ENCODE measurements at regions not wholly inside any gene's neighbourhood (a gene's known extent, or its start where the extent isn't known, plus 50 kb on each side); places are given as distances from the start of the nearest gene placed in this dataset.

DNA sequence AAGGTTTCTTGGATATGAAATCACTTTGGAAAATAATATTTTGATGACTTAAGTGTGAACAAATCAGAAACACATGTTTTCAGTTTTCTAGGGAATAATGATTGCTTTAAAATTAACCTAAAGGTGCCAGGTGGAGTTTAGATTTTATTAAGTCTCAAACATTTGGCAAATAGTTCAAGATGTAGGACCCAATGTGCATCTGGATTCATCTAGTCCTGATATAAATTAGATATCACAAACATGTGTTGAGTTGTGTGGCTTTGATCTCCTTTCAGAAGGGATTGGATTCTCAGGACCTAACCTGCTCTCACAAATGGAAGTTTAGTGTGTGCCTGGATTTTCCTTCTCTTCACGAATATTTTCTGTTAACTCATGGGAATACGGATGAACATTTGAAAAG, 291.4 kb upstream of the ISL1 start:
- H3K36me3 ChIP-seq (ENCODE audit: insufficient read depth, low read length) = no peaks in the 10 kb centered on the region
- no peaks in the 10 kb centered on the region for H3K4me1 ChIP-seq (ENCODE audit: insufficient read depth, low read length, poor library complexity, severe bottlenecking)
- no peaks in the 10 kb centered on the region for H4K20me1 ChIP-seq (ENCODE audit: insufficient read depth, low read length, poor library complexity, severe bottlenecking)
- no peaks in the 10 kb centered on the region for H3K27me3 ChIP-seq (ENCODE audit: insufficient read depth, low read length, poor library complexity, severe bottlenecking)
- TF ChIP-seq CTCF (conservative IDR thresholded peaks at IDR 0.05; ENCODE audit: low read length) (no peak), EZH2phosphoT487 (IDR thresholded peaks at IDR 0.05; ENCODE audit: borderline replicate concordance) (no peak)
- H3F3A ChIP-seq (ENCODE audit: low read depth) = no peaks in the 10 kb centered on the region
- no peaks in the 10 kb centered on the region for H3K79me2 ChIP-seq (ENCODE audit: insufficient read depth, low read length)
- no peak overlapping the region for H3K4me3 ChIP-seq (ENCODE audit: low read length, poor library complexity, severe bottlenecking)
- H3K9me3 ChIP-seq (ENCODE audit: insufficient read depth, low read depth, low read length) = no peaks in the 10 kb centered on the region
- no peak overlapping the region for H3K4me2 ChIP-seq (ENCODE audit: low read depth, low read length, poor library complexity, severe bottlenecking)
- no peaks in the 10 kb centered on the region for H3K9me2 ChIP-seq (replicated peaks; ENCODE audit: low read depth, low read length)
- no peak overlapping the region for H3K9ac ChIP-seq (ENCODE audit: low read depth, low read length, poor library complexity, severe bottlenecking)
- H2AFZ ChIP-seq (ENCODE audit: low read length) = no peak overlapping the region

DNA sequence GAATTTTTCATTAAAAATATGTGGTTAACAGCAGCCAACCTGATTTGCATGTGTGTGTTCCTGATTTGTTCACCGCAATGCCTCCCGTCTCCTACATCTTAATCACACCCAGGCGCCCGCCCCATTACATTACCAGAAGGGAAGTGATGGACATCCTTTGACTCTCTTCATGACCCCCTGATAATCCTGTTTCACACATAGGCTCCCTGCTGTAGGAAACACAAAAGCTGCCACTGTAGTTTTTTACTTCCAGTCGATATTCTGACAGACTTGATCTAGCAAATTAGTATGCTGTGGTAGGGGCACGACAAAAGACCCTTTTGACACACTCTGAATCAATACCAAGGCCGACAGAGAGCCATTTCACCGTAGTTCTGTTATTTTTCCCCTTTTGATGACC, 287.8 kb upstream of the ISL1 start:
- H4K20me1 ChIP-seq (ENCODE audit: insufficient read depth, low read length, poor library complexity, severe bottlenecking) = no peaks in the 10 kb centered on the region
- TF ChIP-seq EZH2phosphoT487 (IDR thresholded peaks at IDR 0.05; ENCODE audit: borderline replicate concordance) (no peak), CTCF (conservative IDR thresholded peaks at IDR 0.05; ENCODE audit: low read length) (no peak)
- no peaks in the 10 kb centered on the region for H3K4me1 ChIP-seq (ENCODE audit: insufficient read depth, low read length, poor library complexity, severe bottlenecking)

DNA sequence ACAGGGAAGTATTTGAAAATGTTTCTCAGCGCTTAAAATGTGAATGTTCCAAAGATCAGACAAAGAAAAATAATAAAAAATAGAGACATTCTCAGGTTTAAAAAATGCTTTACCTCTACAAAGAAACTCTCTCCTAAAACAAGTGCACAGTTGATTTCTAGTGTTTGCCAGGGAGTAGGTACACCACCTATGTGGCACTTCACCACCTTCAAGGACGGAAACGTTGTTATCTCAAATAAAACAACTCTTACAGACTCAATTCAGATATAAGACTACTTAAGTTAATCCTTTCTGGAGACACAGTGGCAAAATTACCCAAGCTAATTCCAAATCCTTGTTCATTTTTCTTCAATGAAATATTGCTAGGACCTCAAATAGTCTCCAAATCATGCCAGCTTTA, 286.4 kb upstream of the ISL1 start:
- H2AFZ ChIP-seq (ENCODE audit: low read length) = no peak overlapping the region
- TF ChIP-seq CTCF (conservative IDR thresholded peaks at IDR 0.05; ENCODE audit: low read length) = no peak
- no peak for TF ChIP-seq EZH2phosphoT487 (IDR thresholded peaks at IDR 0.05; ENCODE audit: borderline replicate concordance)
- no peaks in the 10 kb centered on the region for H3K9me3 ChIP-seq (ENCODE audit: insufficient read depth, low read depth, low read length)

More for the DNA sequence above, 287.8 kb upstream of the ISL1 start:
- H3F3A ChIP-seq (ENCODE audit: low read depth) = no peaks in the 10 kb centered on the region
- H3K4me2 ChIP-seq (ENCODE audit: low read depth, low read length, poor library complexity, severe bottlenecking) = no peak overlapping the region
- no peaks in the 10 kb centered on the region for H3K9me2 ChIP-seq (replicated peaks; ENCODE audit: low read depth, low read length)
- no peak overlapping the region for H3K9ac ChIP-seq (ENCODE audit: low read depth, low read length, poor library complexity, severe bottlenecking)
- no peaks in the 10 kb centered on the region for H3K9me3 ChIP-seq (ENCODE audit: insufficient read depth, low read depth, low read length)
- H3K36me3 ChIP-seq (ENCODE audit: insufficient read depth, low read length) = no peaks in the 10 kb centered on the region
- no peak overlapping the region for H3K4me3 ChIP-seq (ENCODE audit: low read length, poor library complexity, severe bottlenecking)
- H2AFZ ChIP-seq (ENCODE audit: low read length) = no peak overlapping the region
- no peaks in the 10 kb centered on the region for H3K79me2 ChIP-seq (ENCODE audit: insufficient read depth, low read length)
- H3K27me3 ChIP-seq (ENCODE audit: insufficient read depth, low read length, poor library complexity, severe bottlenecking) = no peaks in the 10 kb centered on the region

More for the DNA sequence above, 286.4 kb upstream of the ISL1 start:
- H4K20me1 ChIP-seq (ENCODE audit: insufficient read depth, low read length, poor library complexity, severe bottlenecking) = no peaks in the 10 kb centered on the region
- no peaks in the 10 kb centered on the region for H3K27me3 ChIP-seq (ENCODE audit: insufficient read depth, low read length, poor library complexity, severe bottlenecking)
- no peak overlapping the region for H3K4me3 ChIP-seq (ENCODE audit: low read length, poor library complexity, severe bottlenecking)
- H3K4me1 ChIP-seq (ENCODE audit: insufficient read depth, low read length, poor library complexity, severe bottlenecking) = no peaks in the 10 kb centered on the region
- H3K9ac ChIP-seq (ENCODE audit: low read depth, low read length, poor library complexity, severe bottlenecking) = no peak overlapping the region
- H3K4me2 ChIP-seq (ENCODE audit: low read depth, low read length, poor library complexity, severe bottlenecking) = no peak overlapping the region
- H3K79me2 ChIP-seq (ENCODE audit: insufficient read depth, low read length) = no peaks in the 10 kb centered on the region
- H3K36me3 ChIP-seq (ENCODE audit: insufficient read depth, low read length) = no peaks in the 10 kb centered on the region
- no peaks in the 10 kb centered on the region for H3F3A ChIP-seq (ENCODE audit: low read depth)
- H3K9me2 ChIP-seq (replicated peaks; ENCODE audit: low read depth, low read length) = no peaks in the 10 kb centered on the region
